ENCODE measurements at regions not wholly inside any gene's neighbourhood (a gene's known extent, or its start where the extent isn't known, plus 50 kb on each side); places are given as distances from the start of the nearest gene placed in this dataset.
A peak's percentile ranks its signal among the peaks of the same experiment; 100 is the strongest.

DNA sequence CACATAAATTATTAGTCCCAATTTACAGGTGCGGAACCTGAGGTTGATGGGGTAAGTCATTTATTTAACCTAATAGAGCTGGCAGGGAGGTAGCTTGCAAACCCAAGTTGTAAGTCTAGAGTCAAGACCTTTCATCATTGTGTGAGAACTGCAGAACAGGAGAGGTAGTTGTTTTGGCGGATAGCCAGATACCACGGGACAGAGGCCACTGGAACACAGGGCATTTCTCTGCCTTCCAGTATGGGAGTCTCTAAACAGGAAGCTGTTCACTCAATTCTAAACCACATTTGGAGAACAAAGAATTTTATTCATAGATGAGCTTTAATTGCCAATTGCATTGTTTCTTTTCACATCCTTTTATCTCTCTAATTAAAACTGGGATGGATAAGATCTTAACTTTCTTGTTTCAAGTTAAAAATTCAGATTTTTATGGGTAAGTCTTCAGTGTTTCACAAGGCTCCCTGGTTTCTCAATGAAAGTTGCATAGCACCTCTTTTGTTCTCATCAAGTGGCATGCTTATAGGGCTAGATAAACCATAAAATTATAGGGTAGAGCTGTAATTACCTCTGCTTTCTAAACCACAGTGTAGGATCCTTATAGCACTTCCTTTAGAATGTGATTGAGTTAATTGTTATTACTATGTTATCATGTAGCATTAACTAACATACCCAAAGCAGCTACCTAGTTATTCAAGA lies 489.0 kb downstream of the GATA3 start:
- H3K27me3 ChIP-seq, result no peaks in the 10 kb centered on the region
- no peak for DNase-seq (ENCODE audit: extremely low spot score in 2 of 2)
- no peaks in the 10 kb centered on the region for H3K4me1 ChIP-seq
- H3K9me3 ChIP-seq, result no peaks in the 10 kb centered on the region
- H3K4me3 ChIP-seq, result no peak overlapping the region
- H3K27ac ChIP-seq, result no peak overlapping the region
- intact Hi-C loops (cut with DNase I), result no loop called here
- H3K36me3 ChIP-seq, result no peaks in the 10 kb centered on the region
- TF ChIP-seq POLR2AphosphoS5 (IDR thresholded peaks at IDR 0.05; ENCODE audit: insufficient read depth in 1 of 2, low read depth in 1 of 2), result no peak
- TF ChIP-seq POLR2A (IDR thresholded peaks at IDR 0.05), result no peak
- TF ChIP-seq, protein P1, sequence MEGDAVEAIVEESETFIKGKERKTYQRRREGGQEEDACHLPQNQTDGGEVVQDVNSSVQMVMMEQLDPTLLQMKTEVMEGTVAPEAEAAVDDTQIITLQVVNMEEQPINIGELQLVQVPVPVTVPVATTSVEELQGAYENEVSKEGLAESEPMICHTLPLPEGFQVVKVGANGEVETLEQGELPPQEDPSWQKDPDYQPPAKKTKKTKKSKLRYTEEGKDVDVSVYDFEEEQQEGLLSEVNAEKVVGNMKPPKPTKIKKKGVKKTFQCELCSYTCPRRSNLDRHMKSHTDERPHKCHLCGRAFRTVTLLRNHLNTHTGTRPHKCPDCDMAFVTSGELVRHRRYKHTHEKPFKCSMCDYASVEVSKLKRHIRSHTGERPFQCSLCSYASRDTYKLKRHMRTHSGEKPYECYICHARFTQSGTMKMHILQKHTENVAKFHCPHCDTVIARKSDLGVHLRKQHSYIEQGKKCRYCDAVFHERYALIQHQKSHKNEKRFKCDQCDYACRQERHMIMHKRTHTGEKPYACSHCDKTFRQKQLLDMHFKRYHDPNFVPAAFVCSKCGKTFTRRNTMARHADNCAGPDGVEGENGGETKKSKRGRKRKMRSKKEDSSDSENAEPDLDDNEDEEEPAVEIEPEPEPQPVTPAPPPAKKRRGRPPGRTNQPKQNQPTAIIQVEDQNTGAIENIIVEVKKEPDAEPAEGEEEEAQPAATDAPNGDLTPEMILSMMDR (IDR thresholded peaks at IDR 0.05), result no peak

DNA sequence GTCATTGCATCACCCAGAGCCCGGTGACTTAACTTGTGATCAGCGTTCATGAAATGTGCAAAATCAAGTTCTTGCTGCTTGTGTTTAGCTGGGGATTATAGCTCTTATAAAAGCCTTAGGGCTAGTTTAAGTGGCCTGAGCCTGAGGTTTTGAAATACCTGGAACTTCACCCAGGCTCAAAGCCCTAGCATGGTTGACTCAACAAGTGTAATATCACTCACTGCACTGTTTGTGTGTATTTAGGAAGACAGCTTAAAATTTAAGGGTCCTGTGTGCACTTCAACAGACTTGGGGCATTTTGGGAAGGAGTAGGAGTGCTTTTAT lies 489.5 kb downstream of the GATA3 start:
- no peak for DNase-seq (ENCODE audit: extremely low spot score in 2 of 2)
- TF ChIP-seq, protein P1 (IDR thresholded peaks at IDR 0.05), result no peak
- TF ChIP-seq POLR2A (IDR thresholded peaks at IDR 0.05) (no peak), POLR2AphosphoS5 (IDR thresholded peaks at IDR 0.05; ENCODE audit: insufficient read depth in 1 of 2, low read depth in 1 of 2) (peak in 1 of 2 donors; percentile 68)
- H3K27me3 ChIP-seq, result no peaks in the 10 kb centered on the region
- no peaks in the 10 kb centered on the region for H3K4me1 ChIP-seq
- no peaks in the 10 kb centered on the region for H3K9me3 ChIP-seq
- H3K36me3 ChIP-seq, result no peaks in the 10 kb centered on the region
- H3K4me3 ChIP-seq, result no peak overlapping the region
- no peak overlapping the region for H3K27ac ChIP-seq
- intact Hi-C loops (cut with DNase I), result no loop called here

DNA sequence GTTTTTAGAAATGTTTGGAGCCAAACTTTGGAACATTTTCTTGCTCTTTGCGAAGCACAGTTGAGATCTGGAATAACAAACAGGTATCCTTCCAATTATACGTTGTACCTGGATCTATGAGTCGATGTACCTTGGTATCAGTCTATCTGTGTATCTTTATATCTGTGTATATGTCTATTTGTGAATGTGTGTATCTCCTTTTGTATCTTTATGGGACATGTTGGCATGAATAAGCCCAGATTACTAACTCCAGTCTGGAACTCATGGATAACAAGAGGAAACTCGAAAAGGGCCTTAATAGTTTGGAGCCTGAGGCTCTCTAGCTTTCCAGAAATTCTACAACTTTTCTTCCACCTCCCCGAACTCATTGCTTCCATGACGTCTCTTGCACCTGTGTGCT lies 490.0 kb downstream of the GATA3 start:
- Histone ChIP-seq H3K9me3 (no peaks in the 10 kb centered on the region), H3K27ac (no peak overlapping the region), H3K27me3 (no peaks in the 10 kb centered on the region), H3K4me1 (no peaks in the 10 kb centered on the region), H3K36me3 (no peaks in the 10 kb centered on the region), H3K4me3 (no peak overlapping the region)
- no peak for DNase-seq (ENCODE audit: extremely low spot score in 2 of 2)
- no peak for TF ChIP-seq POLR2A (IDR thresholded peaks at IDR 0.05)
- TF ChIP-seq, protein P1 (IDR thresholded peaks at IDR 0.05), result no peak
- intact Hi-C loops (cut with DNase I), result no loop called here

DNA sequence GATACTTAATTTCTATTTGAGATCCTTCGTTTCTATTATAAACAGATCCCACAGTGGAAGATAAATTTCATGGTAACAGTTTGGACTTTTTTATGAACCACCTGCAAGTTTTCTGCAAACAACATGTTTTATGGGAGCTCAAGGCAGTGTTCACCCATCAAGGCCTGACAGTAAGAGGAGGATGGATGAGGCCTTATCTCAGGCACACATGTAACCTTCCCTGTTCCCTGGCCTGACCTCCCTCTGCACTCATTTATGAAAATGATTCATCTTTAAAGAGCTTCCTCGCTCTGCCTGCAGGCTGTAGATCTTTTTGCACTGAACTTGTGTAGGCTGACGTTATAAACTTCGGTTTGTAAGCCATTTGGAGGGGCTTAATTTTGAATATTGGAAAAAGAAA lies 500.1 kb downstream of the GATA3 start:
- H3K4me3 ChIP-seq, result no peak overlapping the region
- no peak for DNase-seq (ENCODE audit: extremely low spot score in 2 of 2)
- no peaks in the 10 kb centered on the region for H3K36me3 ChIP-seq
- no peaks in the 10 kb centered on the region for H3K9me3 ChIP-seq
- intact Hi-C loops (cut with DNase I), result no loop called here
- H3K27me3 ChIP-seq, result no peaks in the 10 kb centered on the region
- TF ChIP-seq POLR2A (IDR thresholded peaks at IDR 0.05) (no peak), POLR2AphosphoS5 (IDR thresholded peaks at IDR 0.05; ENCODE audit: insufficient read depth in 1 of 2, low read depth in 1 of 2) (no peak)
- TF ChIP-seq, protein P1 (IDR thresholded peaks at IDR 0.05), result no peak
- H3K27ac ChIP-seq, result no peak overlapping the region
- no peaks in the 10 kb centered on the region for H3K4me1 ChIP-seq

DNA sequence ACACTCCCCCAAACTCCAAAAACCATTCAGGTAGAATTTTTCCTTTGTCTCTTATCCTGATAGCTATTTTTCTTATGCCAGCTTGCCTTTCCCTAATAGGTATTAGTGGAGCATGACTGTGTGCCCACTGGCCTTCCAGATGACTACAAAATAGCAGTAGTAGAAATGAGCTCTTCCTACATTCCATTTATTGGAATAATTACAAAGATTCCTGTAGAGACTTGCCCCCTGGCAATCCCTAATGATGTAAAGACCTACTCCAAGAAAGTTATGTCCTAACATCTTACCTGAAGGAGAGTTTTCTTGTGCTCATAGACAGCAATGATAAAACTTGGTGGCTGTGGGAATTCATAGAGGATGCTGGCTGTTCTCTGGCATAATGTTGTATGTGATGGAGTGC lies 501.8 kb downstream of the GATA3 start:
- H3K36me3 ChIP-seq, result no peaks in the 10 kb centered on the region
- no peaks in the 10 kb centered on the region for H3K4me1 ChIP-seq
- H3K27ac ChIP-seq, result no peak overlapping the region
- H3K27me3 ChIP-seq, result no peaks in the 10 kb centered on the region
- TF ChIP-seq POLR2AphosphoS5 (IDR thresholded peaks at IDR 0.05; ENCODE audit: insufficient read depth in 1 of 2, low read depth in 1 of 2) (no peak), POLR2A (IDR thresholded peaks at IDR 0.05) (no peak)
- TF ChIP-seq, protein P1 (IDR thresholded peaks at IDR 0.05), result no peak
- intact Hi-C loops (cut with DNase I), result no loop called here
- DNase-seq (ENCODE audit: extremely low spot score in 2 of 2), result no peak
- no peaks in the 10 kb centered on the region for H3K9me3 ChIP-seq
- no peak overlapping the region for H3K4me3 ChIP-seq
